ENCODE measurements at regions not wholly inside any gene's neighbourhood (a gene's known extent, or its start where the extent isn't known, plus 50 kb on each side); places are given as distances from the start of the nearest gene placed in this dataset.

DNA sequence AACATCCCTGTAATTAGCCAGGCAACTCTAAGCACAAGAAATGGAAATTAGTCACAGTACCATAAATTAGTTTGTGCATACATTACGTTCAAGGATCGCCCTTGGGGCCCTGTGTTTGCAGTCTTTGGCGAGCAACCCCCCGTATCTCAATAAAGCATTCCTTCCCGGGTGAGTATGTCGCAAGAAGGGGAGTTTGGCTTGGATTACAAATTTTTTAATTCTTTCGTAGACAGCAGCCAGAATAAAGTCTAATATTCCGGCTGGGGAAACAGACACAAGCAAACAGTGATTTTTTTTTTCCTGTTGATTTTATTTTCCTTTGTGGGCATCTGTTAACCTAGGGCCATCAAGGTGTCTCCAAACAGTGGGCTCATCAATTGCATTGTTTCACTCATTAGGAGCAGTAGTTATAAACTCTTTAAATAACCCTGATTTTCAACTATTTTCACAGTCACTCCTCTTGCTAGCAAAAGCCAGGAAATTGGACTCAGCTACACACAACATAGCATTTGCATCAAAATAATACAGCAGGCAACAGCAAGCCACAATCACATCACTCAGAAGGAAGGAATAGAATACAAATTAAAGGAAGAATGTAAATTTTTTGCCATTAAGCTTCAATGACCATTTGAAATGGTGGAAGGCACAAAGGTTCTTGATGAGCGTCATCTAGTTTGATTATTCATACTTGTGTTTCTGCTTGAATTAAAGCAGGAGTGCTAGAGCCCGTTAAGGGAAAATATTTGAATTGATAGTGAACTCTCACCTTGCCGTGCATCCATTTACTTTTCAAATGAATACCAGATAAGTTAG is 85.3 kb downstream of the LINC00237 start:
- H3K4me3 ChIP-seq: peak overlapping the region in 1 of 3 donors; percentile 21
- DNase-seq (ENCODE audit: low spot score in 2 of 2): no peak
- intact Hi-C loops (cut with DNase I; ENCODE audit: low total_unique reads): no loop called here
- TF ChIP-seq, protein P1, sequence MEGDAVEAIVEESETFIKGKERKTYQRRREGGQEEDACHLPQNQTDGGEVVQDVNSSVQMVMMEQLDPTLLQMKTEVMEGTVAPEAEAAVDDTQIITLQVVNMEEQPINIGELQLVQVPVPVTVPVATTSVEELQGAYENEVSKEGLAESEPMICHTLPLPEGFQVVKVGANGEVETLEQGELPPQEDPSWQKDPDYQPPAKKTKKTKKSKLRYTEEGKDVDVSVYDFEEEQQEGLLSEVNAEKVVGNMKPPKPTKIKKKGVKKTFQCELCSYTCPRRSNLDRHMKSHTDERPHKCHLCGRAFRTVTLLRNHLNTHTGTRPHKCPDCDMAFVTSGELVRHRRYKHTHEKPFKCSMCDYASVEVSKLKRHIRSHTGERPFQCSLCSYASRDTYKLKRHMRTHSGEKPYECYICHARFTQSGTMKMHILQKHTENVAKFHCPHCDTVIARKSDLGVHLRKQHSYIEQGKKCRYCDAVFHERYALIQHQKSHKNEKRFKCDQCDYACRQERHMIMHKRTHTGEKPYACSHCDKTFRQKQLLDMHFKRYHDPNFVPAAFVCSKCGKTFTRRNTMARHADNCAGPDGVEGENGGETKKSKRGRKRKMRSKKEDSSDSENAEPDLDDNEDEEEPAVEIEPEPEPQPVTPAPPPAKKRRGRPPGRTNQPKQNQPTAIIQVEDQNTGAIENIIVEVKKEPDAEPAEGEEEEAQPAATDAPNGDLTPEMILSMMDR (IDR thresholded peaks at IDR 0.05): no peak
- TF ChIP-seq POLR2A (IDR thresholded peaks at IDR 0.05) (no peak), POLR2AphosphoS5 (IDR thresholded peaks at IDR 0.05) (no peak)
- H3K4me1 ChIP-seq: no peaks in the 10 kb centered on the region
- H3K27me3 ChIP-seq: peaks cover 0 to 19% of the 10 kb centered on the region in 2 donors
- H3K36me3 ChIP-seq: no peaks in the 10 kb centered on the region
- H3K27ac ChIP-seq: no peak overlapping the region
- no peaks in the 10 kb centered on the region for H3K9me3 ChIP-seq

DNA sequence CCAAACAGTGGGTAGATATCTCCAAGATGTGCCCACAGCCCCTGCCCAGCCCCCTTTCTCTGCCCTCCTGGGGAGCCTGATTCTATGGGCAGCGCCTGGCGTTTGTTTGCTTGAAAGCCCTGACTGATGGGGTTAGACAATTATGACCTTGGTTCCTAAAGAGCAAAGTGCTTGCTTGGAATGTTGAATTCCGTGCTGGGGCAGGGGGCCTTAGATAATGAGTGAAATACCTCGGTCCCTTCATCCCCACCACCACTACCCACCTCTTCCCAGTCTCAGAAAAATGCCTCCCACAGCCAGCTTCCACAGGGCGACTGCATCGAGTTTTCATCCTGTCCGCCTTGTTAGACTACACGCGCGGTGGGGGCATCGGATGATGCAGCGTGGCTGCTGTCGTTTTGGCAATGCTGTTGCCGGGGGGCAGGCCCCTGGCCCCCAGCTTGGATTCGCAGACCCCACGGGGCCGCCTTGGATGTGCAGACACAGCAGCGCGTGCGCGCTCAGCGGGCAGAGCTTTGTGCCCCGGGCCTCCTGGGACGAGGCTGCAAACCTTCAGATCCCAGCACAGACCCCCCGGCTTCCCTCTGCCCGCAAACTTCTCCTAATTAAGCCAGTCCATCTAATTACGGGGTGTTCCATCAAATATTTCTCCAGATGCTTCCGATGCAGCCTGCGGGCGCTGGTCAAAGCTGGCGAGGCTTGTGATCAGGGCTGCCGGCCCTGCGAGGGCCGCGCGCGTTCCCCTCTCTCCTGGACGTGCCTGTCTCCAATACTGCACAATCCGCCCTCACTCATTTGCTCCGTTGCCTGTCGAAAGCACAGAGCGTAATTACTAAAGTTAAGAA is 86.1 kb downstream of the LINC00237 start:
- no peak overlapping the region for H3K27ac ChIP-seq
- TF ChIP-seq, protein P1 (IDR thresholded peaks at IDR 0.05): no peak
- no peak for TF ChIP-seq POLR2A (IDR thresholded peaks at IDR 0.05)
- TF ChIP-seq POLR2AphosphoS5 (IDR thresholded peaks at IDR 0.05): no peak
- no peaks in the 10 kb centered on the region for H3K9me3 ChIP-seq
- H3K36me3 ChIP-seq: no peaks in the 10 kb centered on the region
- H3K4me1 ChIP-seq: no peaks in the 10 kb centered on the region
- no peak for DNase-seq (ENCODE audit: low spot score in 2 of 2)
- peaks cover 0 to 19% of the 10 kb centered on the region in 2 donors for H3K27me3 ChIP-seq
- peak overlapping the region in 1 of 3 donors; percentile 21 for H3K4me3 ChIP-seq
- intact Hi-C loops (cut with DNase I; ENCODE audit: low total_unique reads): no loop called here

DNA sequence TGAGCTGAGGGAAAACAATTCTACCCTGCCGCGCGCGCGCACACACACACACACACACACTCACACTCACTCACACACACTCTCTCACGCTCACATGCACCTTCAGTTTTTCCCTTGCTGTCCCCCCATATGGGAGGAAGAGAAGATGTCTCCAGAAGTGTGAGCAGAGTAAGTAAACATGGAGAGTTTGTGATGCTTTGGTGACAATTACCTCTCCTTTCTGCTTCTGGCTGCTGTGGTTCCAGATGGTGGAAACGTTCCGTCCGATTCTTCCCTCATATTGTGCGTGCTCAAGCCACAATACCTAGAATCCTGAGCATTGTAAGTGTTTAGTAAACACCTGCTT is 86.7 kb downstream of the LINC00237 start:
- H3K27ac ChIP-seq: no peak overlapping the region
- no peak overlapping the region for H3K4me3 ChIP-seq
- no peak for TF ChIP-seq POLR2AphosphoS5 (IDR thresholded peaks at IDR 0.05)
- no peak for DNase-seq (ENCODE audit: low spot score in 2 of 2)
- no peaks in the 10 kb centered on the region for H3K4me1 ChIP-seq
- intact Hi-C loops (cut with DNase I; ENCODE audit: low total_unique reads): no loop called here
- H3K36me3 ChIP-seq: no peaks in the 10 kb centered on the region
- no peaks in the 10 kb centered on the region for H3K9me3 ChIP-seq
- H3K27me3 ChIP-seq: peaks cover 0 to 19% of the 10 kb centered on the region in 2 donors

DNA sequence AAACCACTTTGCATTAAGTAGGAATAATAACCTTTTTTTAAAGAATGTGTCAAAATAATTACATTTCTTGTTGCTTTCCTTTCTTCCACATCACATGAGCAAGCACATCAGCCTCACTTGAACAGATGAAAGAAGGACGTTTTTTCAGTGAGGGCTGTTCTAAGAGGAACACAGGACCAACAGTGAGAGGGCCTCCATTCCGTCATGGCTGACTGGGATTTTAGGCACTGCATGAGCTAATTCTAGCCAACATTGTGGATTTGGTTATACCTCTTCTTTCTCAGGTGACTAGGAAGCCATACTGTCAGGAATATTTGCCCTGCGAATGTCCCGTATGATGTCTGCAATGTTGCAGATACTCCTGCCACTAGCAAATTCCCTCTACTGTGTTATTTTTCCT is 87.6 kb downstream of the LINC00237 start:
- Histone ChIP-seq H3K27ac (no peak overlapping the region), H3K9me3 (no peaks in the 10 kb centered on the region), H3K4me3 (no peak overlapping the region), H3K27me3 (peaks cover 0 to 19% of the 10 kb centered on the region in 2 donors), H3K4me1 (no peaks in the 10 kb centered on the region), H3K36me3 (no peaks in the 10 kb centered on the region)
- no peak for DNase-seq (ENCODE audit: low spot score in 2 of 2)
- TF ChIP-seq, protein P1 (IDR thresholded peaks at IDR 0.05): no peak
- TF ChIP-seq POLR2A (IDR thresholded peaks at IDR 0.05) (no peak), POLR2AphosphoS5 (IDR thresholded peaks at IDR 0.05) (no peak)
- intact Hi-C loops (cut with DNase I; ENCODE audit: low total_unique reads): no loop called here

DNA sequence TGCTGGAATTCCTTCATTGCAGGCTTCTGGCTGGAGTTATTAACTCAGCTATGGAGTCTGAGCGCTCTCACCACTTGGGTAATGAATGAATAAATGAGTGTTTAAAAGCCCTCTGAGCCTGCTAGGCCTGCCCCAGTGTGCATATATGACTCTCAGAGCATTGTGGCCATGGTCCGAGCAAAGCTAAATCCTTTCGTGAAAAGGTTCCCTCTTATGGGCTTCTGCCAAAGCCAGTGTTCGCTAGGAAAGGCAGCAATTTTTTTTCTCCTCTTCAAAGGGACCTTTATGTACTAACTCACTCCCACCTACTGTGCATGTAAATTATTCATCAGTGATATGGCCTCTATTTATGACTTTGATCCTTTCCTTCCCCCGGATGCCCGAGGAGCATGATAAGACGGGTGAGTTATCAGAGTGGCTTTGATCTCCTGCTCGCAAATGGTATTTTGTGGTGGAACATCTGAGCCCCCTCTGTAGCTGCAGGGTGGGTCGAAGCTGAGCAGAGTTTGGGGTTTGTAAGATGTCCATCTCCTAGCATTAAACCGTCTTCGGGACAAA is 88.6 kb downstream of the LINC00237 start:
- intact Hi-C loops (cut with DNase I; ENCODE audit: low total_unique reads): no loop called here
- Histone ChIP-seq H3K36me3 (no peaks in the 10 kb centered on the region), H3K27ac (no peak overlapping the region), H3K9me3 (no peaks in the 10 kb centered on the region), H3K4me1 (no peaks in the 10 kb centered on the region), H3K4me3 (no peak overlapping the region), H3K27me3 (peaks cover 0 to 19% of the 10 kb centered on the region in 2 donors)
- TF ChIP-seq, protein P1 (IDR thresholded peaks at IDR 0.05): no peak
- no peak for TF ChIP-seq POLR2AphosphoS5 (IDR thresholded peaks at IDR 0.05)
- DNase-seq (ENCODE audit: low spot score in 2 of 2): no peak

Measured in breast epithelium (tissue), 4 donors.